Stromal cell of bone marrow (primary cell): ENCODE measurements at regions not wholly inside any gene's neighbourhood (a gene's known extent, or its start where the extent isn't known, plus 50 kb on each side); places are given as distances from the start of the nearest gene placed in this dataset.

Experiments
- DNase-seq: peaks from one replicate; pipeline ENCODE4 v3.0.0-alpha.2; 2012; ENCODE audit warnings: low read depth

- no peak for DNase-seq
Observed at GRCh38 chr20:60803335-60804055, 448.6 kb upstream of the CDH4 start.

- DNase-seq, result no peak
Observed at GRCh38 chr20:60804240-60804917, 447.7 kb upstream of the CDH4 start.

DNA sequence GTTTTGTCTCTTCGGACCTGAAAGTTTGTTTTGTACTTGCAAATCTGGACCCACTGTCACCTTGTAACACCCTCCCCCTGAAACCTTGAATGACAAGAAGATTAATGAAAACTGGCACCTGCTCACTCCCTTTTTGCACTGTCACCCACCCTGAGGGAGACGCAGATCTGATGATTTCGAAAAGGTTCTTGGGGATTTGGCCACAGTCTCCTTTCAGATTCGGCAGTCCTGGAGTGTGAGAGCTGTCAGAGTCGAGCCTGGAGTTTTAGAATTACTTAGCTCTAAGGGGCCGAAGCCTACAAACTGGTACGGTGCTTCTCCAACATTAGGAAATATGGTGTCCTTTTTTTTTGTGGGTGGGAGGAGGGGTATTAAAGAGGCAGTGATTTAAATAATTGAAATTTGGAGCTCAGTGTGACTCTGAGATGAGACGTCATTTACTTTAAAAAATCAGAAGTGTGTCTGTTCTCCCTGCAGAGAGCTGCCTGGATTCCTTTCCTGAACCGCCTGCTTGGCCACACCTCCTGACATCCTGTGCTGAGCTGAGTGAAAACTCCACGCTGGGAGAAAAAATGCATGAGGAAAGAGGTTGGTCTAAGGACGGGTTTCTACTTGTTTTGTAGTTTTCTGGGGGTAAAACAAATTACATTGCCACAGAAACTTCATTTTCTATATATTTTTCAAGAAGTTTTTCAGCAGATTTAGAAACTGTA, 447.0 kb upstream of the CDH4 start:
- DNase-seq, result no peak

GRCh38 chr20:60806354-60806753, 445.7 kb upstream of the CDH4 start:
- DNase-seq, result no peak

- DNase-seq, result no peak
Observed at GRCh38 chr20:60806824-60807223, 445.2 kb upstream of the CDH4 start.

- no peak for DNase-seq
Observed at GRCh38 chr20:60808003-60808672, 443.9 kb upstream of the CDH4 start.

DNA sequence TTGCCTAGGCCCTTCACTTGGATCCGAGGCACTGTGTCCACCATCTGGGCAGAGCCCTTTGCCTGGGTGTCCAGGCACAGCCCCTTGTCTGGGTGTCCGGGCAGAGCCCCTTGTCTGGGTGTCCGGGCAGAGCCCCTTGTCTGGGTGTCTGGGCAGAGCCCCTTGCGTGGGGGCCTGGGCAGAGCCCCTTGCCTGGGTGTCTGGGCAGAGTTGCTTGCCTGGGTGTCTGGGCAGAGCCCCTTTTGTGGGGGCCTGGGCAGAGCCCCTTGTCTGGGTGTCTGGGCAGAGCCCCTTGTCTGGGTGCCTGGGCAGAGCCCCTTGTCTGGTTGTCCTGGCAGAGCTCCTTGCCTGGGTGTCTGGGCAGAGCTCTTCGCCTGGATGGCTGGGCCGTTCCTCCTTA, 443.4 kb upstream of the CDH4 start:
- no peak for DNase-seq

DNA sequence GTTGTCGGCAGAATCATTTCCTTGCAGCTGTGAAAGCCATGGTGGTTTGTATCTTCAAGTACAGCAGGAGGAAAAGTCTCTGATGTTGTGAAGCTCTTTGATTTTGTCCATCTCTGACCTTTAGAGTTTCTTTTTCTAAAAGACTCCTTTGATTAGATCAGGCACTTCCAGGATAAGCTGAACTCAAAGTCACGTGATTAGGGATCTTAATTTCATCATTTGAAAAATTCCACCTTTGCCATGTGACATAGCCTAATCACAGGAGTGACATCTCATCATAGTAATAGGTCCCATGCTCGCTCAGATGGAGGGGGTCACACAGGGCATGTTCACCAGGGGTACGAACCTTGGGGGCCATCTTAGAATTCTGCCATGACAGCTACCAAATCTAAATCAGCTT, 441.5 kb upstream of the CDH4 start:
- DNase-seq, result no peak

DNA sequence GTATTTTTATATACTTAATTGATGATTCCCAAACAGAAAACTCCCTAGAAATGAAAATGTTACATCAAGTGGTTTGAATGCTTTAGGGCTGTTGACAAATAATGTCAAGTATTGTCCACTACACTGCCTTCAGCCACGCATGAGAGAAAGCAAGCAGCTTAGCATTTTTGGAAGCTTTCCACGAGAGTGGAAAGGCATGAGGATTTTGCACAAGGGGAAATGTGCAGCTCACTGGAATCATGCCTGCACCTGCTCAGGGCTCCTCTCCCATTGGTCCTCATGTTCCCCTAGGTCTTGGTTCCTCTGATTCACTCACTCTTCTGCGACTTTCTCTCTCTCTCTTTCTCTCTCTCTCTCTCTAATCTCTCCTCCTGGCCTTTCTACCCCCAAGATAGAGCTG, 439.5 kb upstream of the CDH4 start:
- no peak for DNase-seq

DNA sequence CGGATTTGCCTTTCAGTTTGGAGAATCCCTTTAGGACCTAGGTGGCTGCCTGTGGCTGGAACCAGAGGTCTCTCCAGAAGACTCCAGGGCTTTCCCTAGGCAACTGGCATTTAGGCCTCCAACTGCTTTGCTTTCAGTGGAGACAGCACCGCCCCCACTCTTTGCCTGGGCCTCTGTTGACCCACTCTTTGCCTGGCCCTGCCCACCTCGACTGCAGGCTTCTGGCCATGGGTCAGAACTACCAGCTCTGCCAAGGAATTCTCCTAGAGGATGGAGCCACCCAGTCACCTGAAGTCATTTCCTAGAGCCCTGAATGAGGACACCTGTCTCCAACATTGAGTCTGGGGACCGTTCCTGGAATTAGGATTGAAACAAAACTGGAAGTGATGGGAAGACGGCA, 439.0 kb upstream of the CDH4 start:
- DNase-seq, result no peak

GRCh38 chr20:60815656-60816055, 436.4 kb upstream of the CDH4 start:
- no peak for DNase-seq

- no peak for DNase-seq
Observed at GRCh38 chr20:60816901-60817300, 435.2 kb upstream of the CDH4 start.

- no peak for DNase-seq
Observed at GRCh38 chr20:60817891-60818290, 434.2 kb upstream of the CDH4 start.

DNA sequence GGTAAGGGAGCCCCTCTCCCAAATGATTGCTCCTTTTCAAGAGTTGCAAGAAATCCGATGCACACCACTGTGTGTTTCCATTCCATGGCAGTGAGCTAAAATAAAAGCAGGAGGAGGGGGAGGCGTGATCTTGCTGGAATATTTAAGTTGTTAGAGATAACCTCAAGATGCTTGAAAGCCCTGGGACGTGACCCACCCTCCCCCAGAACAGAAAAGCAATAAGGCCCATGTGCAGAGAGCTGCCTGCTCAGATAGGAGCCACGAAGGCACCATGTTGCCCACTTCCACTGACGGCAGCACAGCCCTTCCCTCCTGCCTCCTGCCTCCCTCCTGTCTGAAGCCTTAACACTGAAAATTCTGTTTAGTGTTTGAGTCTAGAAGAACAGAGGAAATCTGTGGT, 432.6 kb upstream of the CDH4 start:
- DNase-seq, result no peak

DNA sequence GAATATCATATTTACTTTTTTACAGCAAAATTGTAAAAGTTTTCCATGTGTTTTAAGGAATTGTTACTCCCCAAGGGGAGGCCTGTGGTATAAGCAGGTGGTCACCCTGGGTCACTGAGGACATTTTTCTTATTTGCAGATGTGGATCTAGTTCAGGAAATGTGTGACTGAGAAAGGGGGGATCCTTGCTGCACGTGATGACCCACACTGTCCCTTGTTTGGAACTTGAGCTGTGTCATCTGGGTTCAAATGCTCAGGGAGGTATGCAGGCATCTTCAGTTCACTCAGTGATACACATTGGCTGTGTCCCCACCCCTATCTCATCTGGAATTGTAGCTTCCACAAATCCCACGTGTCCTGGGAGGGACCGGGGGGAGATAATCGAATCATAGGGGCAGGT, 431.9 kb upstream of the CDH4 start:
- no peak for DNase-seq

GRCh38 chr20:60820918-60821317, 431.1 kb upstream of the CDH4 start:
- no peak for DNase-seq

GRCh38 chr20:60822699-60823607, 429.1 kb upstream of the CDH4 start:
- peak; percentile 22 for DNase-seq

- DNase-seq, result no peak
Observed at GRCh38 chr20:60835876-60836275, 416.2 kb upstream of the CDH4 start.

DNA sequence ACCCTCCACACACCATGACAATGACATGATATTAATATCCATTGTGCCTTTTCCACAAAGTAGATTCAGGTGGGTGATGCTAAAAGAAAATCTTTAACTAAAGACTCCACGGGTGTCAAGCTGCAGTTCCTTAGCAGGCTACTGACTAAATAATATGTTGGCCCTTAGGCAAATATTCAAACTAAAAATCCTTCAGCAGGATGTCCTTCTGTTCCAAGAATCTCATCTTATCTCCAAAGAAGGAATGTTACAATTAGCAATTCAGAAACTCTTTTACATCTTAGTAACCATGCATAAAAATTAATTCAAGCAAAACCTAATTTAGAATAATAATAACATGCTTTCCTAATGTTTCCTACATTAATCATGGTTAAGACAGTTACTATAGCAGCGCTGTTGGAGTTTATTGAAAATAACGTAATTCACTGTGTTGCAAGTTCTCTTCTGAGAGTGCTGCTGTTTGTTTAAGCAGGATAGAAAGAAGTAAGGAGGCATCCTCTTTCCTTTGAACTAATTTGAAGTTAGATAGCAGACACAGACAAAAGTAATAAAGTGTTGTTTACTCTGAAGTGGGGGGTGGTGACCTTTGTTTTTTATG, 414.8 kb upstream of the CDH4 start:
- no peak for DNase-seq

DNA sequence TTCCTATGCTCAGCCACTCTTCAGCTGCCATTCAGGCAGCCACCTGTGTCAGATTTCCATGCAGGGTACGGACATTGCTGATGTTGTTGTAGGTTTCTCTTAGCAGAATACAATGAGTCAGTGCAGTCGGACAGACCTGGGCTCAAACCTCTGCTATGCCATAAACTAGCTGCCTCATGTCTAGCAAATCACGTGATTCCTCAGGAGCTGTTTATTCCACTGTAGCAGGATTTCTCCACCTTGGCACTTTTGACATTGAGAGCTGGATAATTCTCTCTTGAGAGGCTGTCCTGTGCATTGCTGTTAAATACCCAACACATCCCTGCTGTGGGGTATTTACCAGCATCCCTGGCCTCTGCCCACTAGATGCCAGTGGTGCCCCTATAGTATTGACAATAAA, 413.8 kb upstream of the CDH4 start:
- no peak for DNase-seq

- DNase-seq, result no peak
Observed at GRCh38 chr20:60840971-60841370, 411.1 kb upstream of the CDH4 start.
